SH-SY5Y (cell line): ENCODE measurements at regions not wholly inside any gene's neighbourhood (a gene's known extent, or its start where the extent isn't known, plus 50 kb on each side); places are given as distances from the start of the nearest gene placed in this dataset.

ENCODE experiments used
- GATA2 ChIP-seq: IDR thresholded peaks from 2 replicates; pipeline ENCODE4 v1.6.1; 2011; ENCODE audit warnings: mild to moderate bottlenecking, low read depth, low read length
- GATA3 ChIP-seq: IDR thresholded peaks from 2 replicates; pipeline ENCODE4 v1.6.1; 2011; ENCODE audit warnings: low read depth, mild to moderate bottlenecking, low read length, moderate library complexity

DNA sequence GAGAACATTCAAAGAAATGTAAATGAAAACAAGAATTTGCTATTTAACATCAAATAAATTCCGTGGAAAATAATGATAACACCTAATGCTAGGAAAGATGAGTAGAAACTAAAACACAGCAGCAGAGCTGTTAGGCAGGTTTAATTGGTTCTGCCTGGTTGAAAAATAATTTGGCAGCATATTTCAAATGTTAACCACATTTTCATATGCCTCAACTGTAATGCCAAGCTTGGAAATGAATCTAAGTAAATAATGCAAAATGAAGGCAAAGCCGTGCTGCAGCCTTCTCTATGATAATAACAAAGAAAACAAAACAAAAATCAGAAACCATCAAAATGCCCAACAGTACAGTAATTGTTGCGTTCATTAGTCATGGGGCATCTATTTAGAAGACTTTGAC lies 79.9 kb upstream of the MSX2 start:
- TF ChIP-seq GATA2 (no peak), GATA3 (no peak)
